Fibroblast of villous mesenchyme (primary cell): ENCODE measurements at regions not wholly inside any gene's neighbourhood (a gene's known extent, or its start where the extent isn't known, plus 50 kb on each side); places are given as distances from the start of the nearest gene placed in this dataset.

Experiments used
- DNase-seq: peaks from one replicate; pipeline ENCODE4 v3.0.0-alpha.2; 2010; ENCODE audit warnings: low read depth
- H3K4me3 ChIP-seq: 2 replicates; pipeline ENCODE4 v1.5.1; 2011; ENCODE audit warnings: low read depth, mild to moderate bottlenecking, low read length
- TF ChIP-seq, protein P1 (sequence below): IDR thresholded peaks from 2 replicates; pipeline ENCODE4 v1.5.1; 2012; ENCODE audit warnings: low read depth, mild to moderate bottlenecking, low read length; ENCODE audit not compliant: insufficient read depth

DNA sequence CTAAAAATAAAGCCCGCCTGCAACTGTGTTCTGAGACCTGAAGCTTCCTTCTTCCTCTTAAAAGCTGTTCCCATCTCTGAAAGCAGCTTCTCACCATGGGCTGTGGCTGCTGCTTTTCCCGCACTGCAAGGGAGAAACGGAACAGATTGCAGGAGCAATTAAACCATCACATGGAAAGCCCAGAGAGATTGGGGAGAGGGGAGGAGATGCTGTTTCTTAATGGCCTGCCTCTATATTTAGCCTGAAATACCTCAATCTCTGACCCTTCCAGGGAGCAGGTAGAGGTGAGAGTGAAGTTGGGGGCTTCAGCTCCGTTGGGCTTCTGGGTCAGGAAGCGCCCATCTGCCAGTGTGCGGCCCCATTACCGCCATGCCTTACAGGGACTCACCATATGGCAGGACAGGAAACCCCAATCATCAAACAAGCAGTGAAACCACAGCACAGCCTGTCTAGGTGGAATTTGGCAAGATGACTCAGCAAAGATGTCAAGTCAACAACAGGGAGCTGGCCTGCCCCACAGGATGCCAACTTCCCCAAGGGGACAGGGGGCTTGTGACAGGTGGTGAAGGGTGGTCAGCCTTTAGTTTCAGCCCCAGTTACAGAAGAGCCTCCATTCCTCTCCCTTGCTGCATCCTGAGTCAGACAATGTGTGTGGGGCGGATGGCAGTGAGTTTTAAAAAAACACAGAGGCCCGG, 286.6 kb upstream of the CCL2 start:
- H3K4me3 ChIP-seq, result no peak overlapping the region
- TF ChIP-seq, protein P1, sequence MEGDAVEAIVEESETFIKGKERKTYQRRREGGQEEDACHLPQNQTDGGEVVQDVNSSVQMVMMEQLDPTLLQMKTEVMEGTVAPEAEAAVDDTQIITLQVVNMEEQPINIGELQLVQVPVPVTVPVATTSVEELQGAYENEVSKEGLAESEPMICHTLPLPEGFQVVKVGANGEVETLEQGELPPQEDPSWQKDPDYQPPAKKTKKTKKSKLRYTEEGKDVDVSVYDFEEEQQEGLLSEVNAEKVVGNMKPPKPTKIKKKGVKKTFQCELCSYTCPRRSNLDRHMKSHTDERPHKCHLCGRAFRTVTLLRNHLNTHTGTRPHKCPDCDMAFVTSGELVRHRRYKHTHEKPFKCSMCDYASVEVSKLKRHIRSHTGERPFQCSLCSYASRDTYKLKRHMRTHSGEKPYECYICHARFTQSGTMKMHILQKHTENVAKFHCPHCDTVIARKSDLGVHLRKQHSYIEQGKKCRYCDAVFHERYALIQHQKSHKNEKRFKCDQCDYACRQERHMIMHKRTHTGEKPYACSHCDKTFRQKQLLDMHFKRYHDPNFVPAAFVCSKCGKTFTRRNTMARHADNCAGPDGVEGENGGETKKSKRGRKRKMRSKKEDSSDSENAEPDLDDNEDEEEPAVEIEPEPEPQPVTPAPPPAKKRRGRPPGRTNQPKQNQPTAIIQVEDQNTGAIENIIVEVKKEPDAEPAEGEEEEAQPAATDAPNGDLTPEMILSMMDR, result no peak
- DNase-seq, result no peak

DNA sequence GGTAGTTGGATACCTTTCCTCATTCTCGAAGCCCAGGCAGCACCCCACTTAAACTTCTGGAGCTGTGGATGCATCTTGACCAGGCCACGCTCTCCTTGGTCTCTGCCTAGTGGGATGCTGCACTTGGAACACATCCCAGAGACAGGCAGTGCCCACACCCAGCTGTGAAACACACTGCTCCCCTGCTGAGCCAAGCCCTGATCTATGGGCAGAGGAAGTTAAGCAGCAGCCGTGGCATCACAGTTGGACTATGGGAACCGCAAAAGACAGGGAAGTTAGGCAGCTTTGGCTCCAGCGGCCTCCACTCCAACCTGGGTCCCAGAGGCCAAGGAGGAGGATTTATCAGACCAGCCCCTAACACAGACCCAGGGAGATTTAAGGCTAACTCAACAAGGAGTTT, 284.8 kb upstream of the CCL2 start:
- H3K4me3 ChIP-seq, result no peak overlapping the region
- DNase-seq, result no peak
- TF ChIP-seq, protein P1, result no peak

DNA sequence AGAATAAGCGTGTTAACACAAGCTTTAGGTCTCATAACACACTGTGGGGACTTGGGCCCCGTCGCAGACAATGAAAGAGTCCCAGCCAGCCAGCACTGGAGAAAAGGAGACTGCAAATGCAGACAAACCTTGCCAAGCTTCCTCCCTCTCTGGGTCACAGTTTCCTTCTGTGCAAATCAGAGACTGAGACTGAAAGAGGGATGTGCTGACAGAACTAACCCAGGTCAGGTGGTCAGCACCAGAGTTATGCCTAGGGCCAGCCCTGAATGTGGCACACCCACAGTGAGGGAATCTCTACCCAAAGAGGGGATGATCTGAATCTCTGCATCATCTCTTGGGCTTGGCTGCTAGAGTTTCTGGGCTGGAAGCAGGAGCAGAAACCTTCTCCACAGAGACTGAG, 282.3 kb upstream of the CCL2 start:
- no peak for DNase-seq
- TF ChIP-seq, protein P1, result no peak
- no peak overlapping the region for H3K4me3 ChIP-seq

DNA sequence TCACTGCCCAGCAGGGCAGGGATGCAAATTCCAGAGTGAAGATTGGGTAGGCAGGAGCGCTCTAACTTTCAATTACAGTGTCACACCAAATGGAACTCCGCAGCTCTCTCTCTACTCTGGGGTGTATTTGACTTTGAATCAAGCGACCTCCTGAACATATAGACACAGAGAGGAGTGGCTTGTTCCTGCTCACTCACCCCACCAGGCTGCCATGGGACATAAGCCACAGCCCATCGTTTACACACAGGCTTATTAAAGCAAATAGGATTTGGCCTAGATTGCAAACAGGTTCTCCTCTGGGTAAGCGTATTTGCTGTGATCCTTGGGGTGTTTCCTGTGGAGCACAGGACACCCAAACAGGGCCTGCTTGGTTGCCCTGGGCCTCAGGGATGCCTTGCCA, 281.6 kb upstream of the CCL2 start:
- TF ChIP-seq, protein P1, result no peak
- DNase-seq, result no peak
- no peak overlapping the region for H3K4me3 ChIP-seq

DNA sequence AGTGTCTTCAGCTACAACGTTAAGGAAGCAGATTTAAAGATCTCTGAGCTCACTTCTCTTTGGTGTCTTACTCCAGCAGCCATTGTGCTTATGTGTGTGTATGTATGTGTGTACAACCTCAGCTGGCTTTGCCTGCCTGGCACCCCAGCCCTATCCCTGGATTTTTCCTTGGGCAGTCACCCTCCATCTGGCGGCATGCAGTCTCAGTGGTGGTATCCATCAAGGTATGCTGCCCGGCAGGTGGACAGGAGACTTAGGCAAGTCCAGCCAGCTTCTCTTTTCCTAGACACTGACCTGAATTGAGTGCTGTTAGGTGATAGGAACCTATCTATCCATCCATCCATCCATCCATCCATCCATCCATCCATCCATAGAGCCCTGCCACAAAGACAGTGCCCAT, 280.8 kb upstream of the CCL2 start:
- TF ChIP-seq, protein P1, result no peak
- H3K4me3 ChIP-seq, result no peak overlapping the region
- no peak for DNase-seq

DNA sequence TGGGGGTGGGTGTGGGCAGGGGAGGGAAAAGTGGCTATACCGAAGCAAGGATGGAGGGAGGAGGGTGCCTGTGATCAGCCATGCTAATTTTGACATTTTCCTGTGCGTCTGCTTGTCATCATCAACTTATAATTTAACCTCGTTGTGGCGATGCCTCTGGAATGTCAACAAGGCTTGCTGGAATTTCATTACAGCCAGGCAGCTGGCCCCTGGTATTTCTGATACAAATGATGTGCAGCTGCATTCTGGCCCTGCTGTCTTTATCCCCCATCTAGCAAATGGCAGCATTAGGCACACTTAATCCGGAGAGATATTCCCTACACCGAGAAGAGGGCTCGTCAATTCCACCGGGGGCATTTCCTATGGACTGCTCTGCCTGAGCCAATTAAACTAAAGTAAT, 278.3 kb upstream of the CCL2 start:
- TF ChIP-seq, protein P1, result no peak
- DNase-seq, result no peak
- H3K4me3 ChIP-seq, result no peak overlapping the region
